HG02588 (cell line): ENCODE measurements at regions not wholly inside any gene's neighbourhood (a gene's known extent, or its start where the extent isn't known, plus 50 kb on each side); places are given as distances from the start of the nearest gene placed in this dataset.
A peak's percentile ranks its signal among the peaks of the same experiment; 100 is the strongest.
"Not testable (repeated sequence)": the region's sequence is repeated elsewhere in the genome, so short reads cannot be mapped to it uniquely, and the experiment has no call there.

ENCODE experiments used
- ATAC-seq: cut with Tn5 transposase; IDR thresholded peaks from one replicate; pipeline ENCODE4 v1.9.1; 2021; ENCODE audit warnings: mild to moderate bottlenecking, moderate library complexity; ENCODE audit not compliant: unreplicated experiment

DNA sequence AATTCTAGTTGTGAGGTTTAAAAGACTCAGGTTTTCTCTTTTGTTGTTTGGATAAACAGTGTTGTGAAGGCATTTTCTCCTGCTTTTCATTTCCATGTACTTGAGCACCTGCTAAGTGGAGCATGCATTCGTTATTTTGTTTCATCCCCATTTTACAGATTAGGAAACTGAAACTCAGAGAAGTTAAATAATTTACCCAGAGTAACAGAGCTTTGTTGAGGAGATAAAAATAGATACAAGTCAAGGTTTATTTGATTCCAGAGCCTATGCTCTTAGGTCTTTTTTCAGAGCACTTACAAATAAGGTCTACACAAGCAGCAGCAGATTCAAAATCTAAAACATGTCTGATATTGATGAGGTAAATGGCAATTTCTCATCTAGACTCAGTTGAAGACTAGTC lies 254.7 kb upstream of the PTBP2 start:
- ATAC-seq = no peak

DNA sequence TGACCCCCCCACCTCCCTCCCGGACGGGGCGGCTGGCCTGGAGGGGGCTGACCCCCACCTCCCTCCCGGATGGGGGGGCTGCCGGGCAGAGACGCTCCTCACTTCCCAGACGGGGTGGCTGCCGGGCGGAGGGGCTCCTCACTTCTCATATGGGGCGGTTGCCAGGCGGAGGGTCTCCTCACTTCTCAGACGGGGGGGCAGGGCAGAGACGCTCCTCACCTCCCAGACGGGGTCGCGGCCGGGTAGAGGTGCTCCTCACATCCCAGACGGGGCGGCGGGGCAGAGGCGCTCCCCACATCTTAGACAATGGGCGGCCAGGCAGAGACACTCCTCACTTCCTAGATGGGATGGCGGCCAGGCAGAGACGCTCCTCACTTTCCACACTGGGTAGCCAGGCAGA lies 251.9 kb upstream of the PTBP2 start:
- ATAC-seq = not testable (repeated sequence)

- ATAC-seq = no peak
Observed at GRCh38 chr1:96472471-96472870, 249.1 kb upstream of the PTBP2 start.

DNA sequence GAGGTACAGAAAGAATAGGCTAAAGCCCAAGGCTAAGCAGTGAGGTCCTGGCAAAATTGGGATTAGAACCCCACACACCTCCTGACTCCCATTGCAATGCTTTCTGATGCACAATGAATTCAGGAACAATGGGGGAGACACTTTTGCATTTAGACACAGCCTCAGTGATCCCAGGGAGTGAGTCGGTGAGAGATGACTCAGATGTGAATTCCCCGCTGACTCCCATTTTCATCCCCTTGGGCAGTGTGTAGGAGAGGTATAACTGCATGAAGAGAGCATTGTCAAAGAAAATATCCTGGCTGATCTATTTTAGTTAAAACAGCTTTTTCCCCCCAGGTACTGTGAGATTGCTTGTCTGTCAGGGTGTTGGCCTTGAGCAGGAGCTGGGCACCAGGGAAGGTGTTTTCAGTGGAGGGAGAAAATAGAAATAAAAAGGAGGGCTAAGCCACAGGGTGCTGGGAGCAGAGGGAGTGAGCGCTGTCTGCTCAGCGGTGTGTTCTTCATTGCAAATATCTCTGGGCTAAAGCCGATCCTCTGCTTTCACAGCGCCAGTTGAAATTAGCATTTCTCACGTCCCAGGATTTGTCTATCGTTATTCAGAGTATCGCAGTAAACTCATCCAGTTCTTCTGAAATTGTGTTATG lies 247.7 kb upstream of the PTBP2 start:
- ATAC-seq = no peak

- no peak for ATAC-seq
Observed at GRCh38 chr1:96474985-96475743, 246.4 kb upstream of the PTBP2 start.

DNA sequence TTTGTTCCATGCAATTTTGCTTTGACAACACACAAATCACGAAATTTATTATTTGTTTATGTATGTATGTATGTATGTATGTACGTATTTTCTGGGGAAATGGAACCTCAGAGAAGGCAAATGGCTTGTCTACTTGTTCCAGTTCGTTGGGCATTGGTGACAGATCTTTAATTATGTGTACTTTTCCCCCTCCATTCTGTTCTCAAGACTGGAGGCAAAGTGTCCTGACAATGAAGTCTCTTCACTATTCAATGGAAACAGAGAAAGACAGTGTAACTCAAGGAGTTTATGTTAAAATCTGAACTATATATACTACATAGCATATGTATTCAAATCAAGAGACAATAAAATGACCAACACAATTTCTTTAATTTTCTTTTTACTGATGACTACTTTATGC lies 245.7 kb upstream of the PTBP2 start:
- ATAC-seq = no peak

DNA sequence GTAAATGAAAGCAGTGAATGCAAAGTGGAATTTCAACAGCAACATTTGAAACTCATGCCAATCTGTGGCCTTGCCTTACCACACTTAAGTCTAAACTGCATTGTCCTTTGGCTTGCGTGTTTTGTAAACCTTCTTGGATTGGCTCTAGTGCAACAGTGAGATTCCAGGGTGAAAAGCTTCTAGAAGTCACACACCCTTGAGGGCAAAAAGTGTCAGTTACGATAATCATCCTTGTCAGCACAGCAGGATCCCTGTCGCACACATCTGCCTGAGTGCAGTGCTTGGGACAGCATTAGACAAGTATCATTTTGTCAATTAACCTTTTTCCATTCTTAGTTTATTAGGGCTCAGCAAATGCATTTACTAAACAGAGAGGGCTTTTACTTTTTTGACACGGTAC lies 243.4 kb upstream of the PTBP2 start:
- no peak for ATAC-seq

DNA sequence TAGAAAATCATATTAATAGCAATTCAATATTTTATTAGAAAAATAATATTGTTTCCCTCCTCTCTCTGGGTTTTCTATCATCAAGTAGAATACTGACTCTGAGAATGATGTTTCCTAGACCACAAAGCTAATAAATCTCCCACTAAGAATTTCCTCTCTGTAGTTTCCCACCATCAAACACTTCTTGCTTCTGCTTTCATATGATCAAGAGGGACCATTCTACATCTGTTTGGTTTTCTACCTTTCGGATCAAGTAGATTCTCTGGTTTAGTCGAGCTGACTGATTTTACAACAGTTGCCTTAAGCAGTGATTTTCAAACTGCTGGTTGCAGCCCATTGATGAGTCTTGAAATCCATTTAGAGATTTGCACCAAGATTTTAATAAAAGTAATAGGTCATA lies 240.2 kb upstream of the PTBP2 start:
- no peak for ATAC-seq

- ATAC-seq = no peak
Observed at GRCh38 chr1:96482616-96483015, 239.0 kb upstream of the PTBP2 start.

- no peak for ATAC-seq
Observed at GRCh38 chr1:96487394-96487793, 234.2 kb upstream of the PTBP2 start.

- ATAC-seq = no peak
Observed at GRCh38 chr1:96487971-96488370, 233.6 kb upstream of the PTBP2 start.

- peak; percentile 79 for ATAC-seq
Observed at GRCh38 chr1:96488777-96489176, 232.8 kb upstream of the PTBP2 start.

DNA sequence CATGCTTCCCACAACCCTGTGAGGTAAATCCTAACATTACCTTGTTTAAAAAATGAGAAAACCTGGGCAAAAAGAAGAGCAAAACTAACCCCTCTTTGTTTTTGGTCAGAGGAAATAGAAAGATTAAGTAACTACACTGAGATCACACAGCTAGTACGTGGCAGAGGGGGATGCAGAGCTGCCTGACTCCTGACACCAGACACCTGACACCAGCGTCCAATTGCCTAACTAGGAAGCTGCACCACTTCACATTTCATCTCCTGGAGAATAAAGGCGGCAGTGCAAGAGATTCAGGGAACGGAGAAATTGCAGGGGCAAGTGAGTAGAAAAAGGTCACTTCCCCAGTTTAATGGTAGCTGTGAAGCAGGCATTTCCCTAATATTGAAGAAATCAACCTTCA lies 229.3 kb upstream of the PTBP2 start:
- no peak for ATAC-seq

- no peak for ATAC-seq
Observed at GRCh38 chr1:96498744-96499340, 222.7 kb upstream of the PTBP2 start.

- no peak for ATAC-seq
Observed at GRCh38 chr1:96508233-96508632, 213.4 kb upstream of the PTBP2 start.

- ATAC-seq = no peak
Observed at GRCh38 chr1:96509339-96509738, 212.2 kb upstream of the PTBP2 start.

DNA sequence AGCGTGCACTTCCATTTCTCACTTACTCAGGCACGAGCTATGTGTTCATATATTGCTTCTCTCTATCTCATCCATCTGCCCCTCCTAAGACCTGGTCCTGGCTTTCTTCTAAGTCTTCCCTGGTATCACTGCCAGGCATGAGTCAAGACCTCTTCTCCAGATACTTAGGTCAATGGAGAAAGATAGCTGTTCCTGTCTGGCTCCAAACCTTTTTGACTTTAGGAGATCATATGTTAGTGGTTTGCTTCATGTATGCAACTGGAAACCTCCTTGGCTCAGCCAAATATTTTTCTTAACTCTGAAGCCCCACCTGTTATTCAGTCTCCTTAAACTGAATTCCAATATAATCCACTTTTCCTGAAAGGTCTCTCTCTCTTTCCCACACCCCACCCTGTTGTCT lies 211.6 kb upstream of the PTBP2 start:
- ATAC-seq = no peak

DNA sequence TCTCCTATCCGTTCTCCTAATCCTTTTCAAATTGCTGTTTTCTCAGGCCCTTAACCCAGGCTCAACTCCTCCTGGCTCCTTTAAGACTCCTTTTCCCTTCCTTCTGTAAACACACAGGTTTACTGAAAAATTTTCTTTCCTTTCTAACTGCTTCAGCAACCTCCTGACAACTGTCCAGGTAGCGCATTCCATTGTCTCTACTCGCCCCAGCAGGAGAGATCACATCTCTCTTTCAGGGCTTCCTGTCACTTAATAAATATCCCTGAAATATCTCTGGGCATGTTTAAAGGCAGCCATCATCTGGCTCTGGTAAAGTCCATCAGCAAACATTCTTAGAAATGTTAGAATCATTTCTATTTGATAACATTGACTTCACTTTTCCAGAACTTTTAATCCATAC lies 211.2 kb upstream of the PTBP2 start:
- ATAC-seq = no peak

DNA sequence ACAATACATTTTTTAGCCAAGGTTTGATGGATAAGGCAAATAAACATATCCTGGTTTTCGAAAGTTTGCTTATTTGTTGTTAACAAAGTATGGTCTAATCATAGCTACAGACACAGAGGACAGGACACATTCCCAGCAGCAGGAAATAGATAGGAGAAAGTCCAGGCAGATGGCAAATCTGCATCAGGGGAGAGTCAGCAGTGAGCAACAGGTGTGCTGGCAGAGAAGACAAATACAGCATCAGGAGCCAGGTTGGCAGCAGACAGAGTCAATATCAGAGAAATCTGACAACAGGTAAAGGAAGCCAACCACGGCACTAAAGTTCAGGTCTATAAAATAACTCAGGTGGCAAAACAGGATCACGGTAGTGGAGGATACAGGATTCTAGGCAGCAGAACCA lies 210.7 kb upstream of the PTBP2 start:
- ATAC-seq = no peak

DNA sequence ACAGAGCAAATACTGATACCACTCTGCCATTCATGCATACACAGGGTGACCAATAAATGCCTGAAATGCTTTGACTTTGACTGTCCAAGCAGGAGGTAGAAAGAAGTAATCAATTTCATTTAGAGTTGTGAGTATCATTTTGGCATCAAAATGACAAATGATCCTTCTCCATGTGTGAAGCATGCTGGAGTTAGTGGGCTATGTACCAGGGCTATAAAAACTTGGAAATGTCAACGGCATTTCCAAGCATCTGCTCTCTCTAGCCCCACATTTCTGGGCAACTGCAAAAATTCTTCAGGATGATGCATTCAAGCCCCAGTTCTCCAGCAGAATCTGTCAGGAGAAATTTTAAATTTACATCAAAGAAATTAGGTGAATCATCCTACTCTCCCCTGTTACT lies 208.4 kb upstream of the PTBP2 start:
- ATAC-seq = no peak

DNA sequence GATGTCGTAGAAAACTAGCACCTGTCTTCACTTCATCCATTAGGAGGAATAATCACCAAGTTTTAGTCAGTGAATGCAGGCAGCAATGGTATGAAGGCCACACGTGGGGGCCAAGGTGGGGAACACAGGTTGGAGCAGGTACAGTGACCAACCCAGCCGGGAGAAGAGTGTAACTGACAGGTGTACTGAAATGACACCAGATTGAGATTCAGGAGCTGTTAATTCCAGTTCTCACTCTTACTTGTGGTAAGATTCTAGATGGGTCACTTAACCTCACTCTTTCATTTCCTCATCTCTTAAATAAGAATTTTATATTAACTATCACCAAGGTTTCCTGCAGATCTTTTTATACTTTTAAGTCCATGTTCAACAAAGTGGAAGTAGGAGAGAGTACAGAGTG lies 206.2 kb upstream of the PTBP2 start:
- ATAC-seq = peak; percentile 89

DNA sequence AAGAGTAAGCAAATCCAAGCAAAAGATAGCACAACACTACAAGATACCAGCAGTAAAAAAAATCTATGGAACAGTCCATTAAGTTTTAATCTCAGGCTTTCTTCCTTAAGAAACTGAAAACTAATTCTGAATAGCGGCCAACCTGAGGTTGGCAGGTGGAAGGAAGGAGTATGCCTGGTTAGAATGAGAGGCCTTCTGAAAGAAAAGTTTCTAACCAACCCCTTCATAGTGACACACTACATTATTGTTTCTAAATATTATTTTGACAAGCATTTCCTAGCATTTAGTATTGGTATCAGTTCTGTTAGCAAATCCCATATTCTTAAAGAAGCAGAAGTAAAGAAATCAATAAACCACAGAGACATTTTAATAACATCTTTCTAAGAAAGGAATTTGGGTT lies 205.7 kb upstream of the PTBP2 start:
- ATAC-seq = no peak
